Keratinocyte (primary cell): ENCODE measurements at regions not wholly inside any gene's neighbourhood (a gene's known extent, or its start where the extent isn't known, plus 50 kb on each side); places are given as distances from the start of the nearest gene placed in this dataset.

ENCODE experiments used
- DNase-seq: peaks from one replicate; pipeline ENCODE4 v3.0.0-alpha.2; 2011; ENCODE audit warnings: low read depth, missing footprints, low spot score
- FAIRE-seq: peaks from 2 replicates; lab custom pipeline; 2011; peaks lifted over from hg19 to GRCh38; lab: Jason Lieb, UNC
- H2AFZ ChIP-seq: 2 replicates; pipeline ENCODE4 v1.6.0; 2012; ENCODE audit warnings: low read length, control low read depth, inconsistent platforms; ENCODE audit not compliant: control insufficient read depth
- H3K27ac ChIP-seq: 2 replicates; pipeline ENCODE4 v1.5.1; 2011; ENCODE audit warnings: low read length; ENCODE audit not compliant: control insufficient read depth, insufficient read depth
- H3K27me3 ChIP-seq: 3 replicates; pipeline ENCODE4 v1.6.0; 2011; ENCODE audit warnings: low read length; ENCODE audit not compliant: control insufficient read depth, insufficient read depth; ENCODE audit errors: extremely low read depth
- H3K36me3 ChIP-seq, 2 experiments: 2 replicates in 1 of 2; 3 replicates in 1 of 2; pipeline ENCODE4 v1.5.1; 2011; ENCODE audit warnings: low read length in 2 of 2, mild to moderate bottlenecking in 1 of 2; ENCODE audit not compliant: control insufficient read depth in 2 of 2, insufficient read depth in 2 of 2; ENCODE audit errors: extremely low read depth in 1 of 2
- H3K4me1 ChIP-seq: 3 replicates; pipeline ENCODE4 v1.5.1; 2011; ENCODE audit warnings: low read length; ENCODE audit not compliant: control insufficient read depth, insufficient read depth; ENCODE audit errors: extremely low read depth
- H3K4me2 ChIP-seq: 3 replicates; pipeline ENCODE4 v1.6.0; 2011; ENCODE audit warnings: low read depth, low read length; ENCODE audit not compliant: control insufficient read depth, insufficient read depth; ENCODE audit errors: extremely low read depth
- H3K4me3 ChIP-seq, 3 experiments: fragments of 200-600 bp in 1 of 3; sonication (generic) in 1 of 3; 2 replicates in 2 of 3; 3 replicates in 1 of 3; pipeline ENCODE4 v1.5.1; 2011 to 2016; ENCODE audit warnings: low read length in 3 of 3, mild to moderate bottlenecking in 3 of 3, control low read depth in 2 of 3, inconsistent platforms in 1 of 3, low read depth in 1 of 3, mixed read lengths in 1 of 3, mixed run types in 1 of 3, moderate library complexity in 1 of 3; ENCODE audit not compliant: control insufficient read depth in 2 of 3, insufficient read depth in 2 of 3; ENCODE audit errors: extremely low read depth in 1 of 3
- H3K79me2 ChIP-seq: 2 replicates; pipeline ENCODE4 v1.6.0; 2012; ENCODE audit warnings: low read length; ENCODE audit not compliant: control insufficient read depth, insufficient read depth
- H3K9ac ChIP-seq: 3 replicates; pipeline ENCODE4 v1.6.0; 2011; ENCODE audit warnings: low read length; ENCODE audit not compliant: control insufficient read depth, insufficient read depth; ENCODE audit errors: extremely low read depth
- H3K9me1 ChIP-seq: 3 replicates; pipeline ENCODE4 v1.6.0; 2011; ENCODE audit warnings: low read length; ENCODE audit not compliant: control insufficient read depth, insufficient read depth; ENCODE audit errors: extremely low read depth
- H3K9me3 ChIP-seq: 2 replicates; pipeline ENCODE4 v1.5.1; 2012; ENCODE audit warnings: low read depth, low read length; ENCODE audit not compliant: control insufficient read depth
- H4K20me1 ChIP-seq: 3 replicates; pipeline ENCODE4 v1.6.0; 2011; ENCODE audit warnings: low read length; ENCODE audit not compliant: control insufficient read depth, insufficient read depth; ENCODE audit errors: extremely low read depth
- EZH2 ChIP-seq: IDR thresholded peaks from one replicate; pipeline ENCODE4 v1.6.1; 2012; ENCODE audit warnings: inconsistent platforms, mild to moderate bottlenecking, low read length, moderate library complexity
- dilution Hi-C: fragments of 300-500 bp; cut with MboI; formaldehyde crosslinking; loops from one replicate; pipeline ENCODE4 v1.7.0; 2020; ENCODE audit warnings: low sequenced_read_pairs; ENCODE audit not compliant: extremely low pct_ligation_motif_present
- TF ChIP-seq, protein P1 (sequence below), 3 experiments: IDR thresholded peaks in 1 of 3; conservative IDR thresholded peaks in 1 of 3; optimal IDR thresholded peaks in 1 of 3; 2 replicates in 2 of 3; 3 replicates in 1 of 3; pipeline versions ENCODE3 to v1.5.1; 2011; ENCODE audit warnings: low read length in 3 of 3, mild to moderate bottlenecking in 3 of 3, moderate library complexity in 2 of 3, control low read depth in 1 of 3, inconsistent platforms in 1 of 3; ENCODE audit not compliant: insufficient read depth in 2 of 3; ENCODE audit errors: extremely low read depth in 1 of 3

DNA sequence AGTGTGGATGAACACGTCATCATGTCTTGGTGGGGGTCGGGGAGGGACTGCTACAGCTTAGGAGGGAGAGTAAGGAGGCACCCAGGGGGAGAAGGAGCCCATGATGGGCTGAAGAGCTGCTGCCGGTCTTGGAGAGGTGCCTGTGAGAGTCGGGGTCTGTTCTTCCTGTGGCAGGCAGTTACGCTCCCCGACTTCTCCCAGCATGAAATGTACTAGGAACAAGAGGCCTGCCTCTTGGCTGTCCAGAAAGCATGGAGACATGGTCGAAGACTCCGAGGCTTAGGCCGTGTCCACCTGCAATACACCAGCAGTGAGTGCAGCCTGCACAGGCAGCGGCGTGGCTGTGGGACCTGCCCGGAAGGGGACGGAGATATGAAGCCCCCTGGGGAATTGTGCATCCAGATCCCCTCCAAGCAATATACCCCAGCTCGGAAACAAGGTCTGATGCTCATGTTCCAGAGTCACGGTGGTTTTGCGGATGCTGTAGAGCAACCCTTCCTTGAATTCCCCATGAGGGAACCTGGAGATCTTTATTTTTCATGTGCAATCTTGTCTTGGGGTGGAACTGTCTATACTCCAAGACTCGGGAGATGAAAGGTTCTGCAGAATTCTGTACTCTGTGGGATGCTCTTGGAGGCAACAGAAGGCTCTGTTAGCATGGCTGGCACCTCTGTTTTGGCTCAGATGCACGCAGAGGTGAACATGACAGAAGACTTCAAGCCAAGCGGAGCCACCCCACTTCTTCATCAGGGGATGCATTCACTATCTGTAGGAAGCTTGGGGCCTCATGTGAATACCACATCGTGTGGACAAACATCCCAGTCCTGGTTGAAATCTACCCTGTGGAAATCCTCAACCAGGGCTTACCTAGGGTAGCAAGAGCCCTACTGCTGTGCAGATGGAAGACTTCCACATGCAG lies 374.9 kb upstream of the IRX4 start:
- no peak for DNase-seq
- H3K36me3 ChIP-seq: no peaks in the 10 kb centered on the region
- H3K9ac ChIP-seq: no peak overlapping the region
- no peak for FAIRE-seq
- dilution Hi-C loops: no loop called here
- no peak overlapping the region for H3K4me3 ChIP-seq
- H3K4me1 ChIP-seq: no peaks in the 10 kb centered on the region
- no peaks in the 10 kb centered on the region for H3K79me2 ChIP-seq
- H2AFZ ChIP-seq: no peak overlapping the region
- H3K9me1 ChIP-seq: no peaks in the 10 kb centered on the region
- H4K20me1 ChIP-seq: no peaks in the 10 kb centered on the region
- no peak overlapping the region for H3K4me2 ChIP-seq
- TF ChIP-seq, protein P1, sequence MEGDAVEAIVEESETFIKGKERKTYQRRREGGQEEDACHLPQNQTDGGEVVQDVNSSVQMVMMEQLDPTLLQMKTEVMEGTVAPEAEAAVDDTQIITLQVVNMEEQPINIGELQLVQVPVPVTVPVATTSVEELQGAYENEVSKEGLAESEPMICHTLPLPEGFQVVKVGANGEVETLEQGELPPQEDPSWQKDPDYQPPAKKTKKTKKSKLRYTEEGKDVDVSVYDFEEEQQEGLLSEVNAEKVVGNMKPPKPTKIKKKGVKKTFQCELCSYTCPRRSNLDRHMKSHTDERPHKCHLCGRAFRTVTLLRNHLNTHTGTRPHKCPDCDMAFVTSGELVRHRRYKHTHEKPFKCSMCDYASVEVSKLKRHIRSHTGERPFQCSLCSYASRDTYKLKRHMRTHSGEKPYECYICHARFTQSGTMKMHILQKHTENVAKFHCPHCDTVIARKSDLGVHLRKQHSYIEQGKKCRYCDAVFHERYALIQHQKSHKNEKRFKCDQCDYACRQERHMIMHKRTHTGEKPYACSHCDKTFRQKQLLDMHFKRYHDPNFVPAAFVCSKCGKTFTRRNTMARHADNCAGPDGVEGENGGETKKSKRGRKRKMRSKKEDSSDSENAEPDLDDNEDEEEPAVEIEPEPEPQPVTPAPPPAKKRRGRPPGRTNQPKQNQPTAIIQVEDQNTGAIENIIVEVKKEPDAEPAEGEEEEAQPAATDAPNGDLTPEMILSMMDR (optimal IDR thresholded peaks at IDR 0.05 in 1 of 3, IDR thresholded peaks at IDR 0.05 in 1 of 3, conservative IDR thresholded peaks at IDR 0.05 in 1 of 3; ENCODE audit: extremely low read depth in 1 of 3, insufficient read depth in 2 of 3, low read length in 3 of 3): no peak
- TF ChIP-seq EZH2: no peak
- no peak overlapping the region for H3K27ac ChIP-seq
- peaks cover 4% of the 10 kb centered on the region for H3K9me3 ChIP-seq
- no peaks in the 10 kb centered on the region for H3K27me3 ChIP-seq

DNA sequence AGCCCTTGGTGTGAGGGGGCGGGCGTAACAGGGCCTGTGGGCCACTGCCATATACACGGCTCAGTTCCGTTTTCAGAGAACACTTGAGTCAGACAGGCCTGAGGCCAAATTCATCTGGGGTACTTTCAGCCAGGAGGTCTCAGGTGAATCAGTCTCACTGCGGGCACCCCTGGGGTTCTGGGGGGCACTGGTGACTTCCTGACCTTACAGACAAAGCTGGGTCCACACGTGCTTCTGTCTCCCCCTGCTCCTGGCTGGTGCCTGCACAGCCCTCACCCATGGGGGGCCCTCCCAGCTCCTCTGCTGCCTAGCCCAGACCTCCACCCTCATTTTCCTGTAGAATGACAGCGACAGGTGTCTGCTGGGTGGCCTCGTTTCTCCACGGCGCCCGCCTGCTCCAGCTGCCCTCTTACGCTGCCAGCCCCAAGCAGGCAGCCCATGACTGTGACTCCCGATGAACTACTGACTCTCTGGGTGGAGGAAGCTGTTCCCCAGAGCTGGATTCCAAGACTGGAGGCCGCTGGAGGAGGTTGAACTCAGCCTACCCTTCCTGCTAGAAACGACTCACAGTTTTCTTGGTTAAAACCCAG lies 374.1 kb upstream of the IRX4 start:
- no peak overlapping the region for H3K27ac ChIP-seq
- H3K79me2 ChIP-seq: no peaks in the 10 kb centered on the region
- peaks cover 4% of the 10 kb centered on the region for H3K9me3 ChIP-seq
- H3K36me3 ChIP-seq: no peaks in the 10 kb centered on the region
- DNase-seq (no peak), FAIRE-seq (no peak)
- H2AFZ ChIP-seq: no peak overlapping the region
- no peak overlapping the region for H3K4me3 ChIP-seq
- TF ChIP-seq, protein P1 (optimal IDR thresholded peaks at IDR 0.05 in 1 of 3, IDR thresholded peaks at IDR 0.05 in 1 of 3, conservative IDR thresholded peaks at IDR 0.05 in 1 of 3; ENCODE audit: extremely low read depth in 1 of 3, insufficient read depth in 2 of 3, low read length in 3 of 3): no peak
- no peak for TF ChIP-seq EZH2
- no peaks in the 10 kb centered on the region for H3K27me3 ChIP-seq
- no peaks in the 10 kb centered on the region for H4K20me1 ChIP-seq
- H3K4me1 ChIP-seq: no peaks in the 10 kb centered on the region
- H3K9ac ChIP-seq: no peak overlapping the region
- H3K9me1 ChIP-seq: no peaks in the 10 kb centered on the region
- no peak overlapping the region for H3K4me2 ChIP-seq
- dilution Hi-C loops: no loop called here
